SH-SY5Y (cell line): ENCODE measurements at regions not wholly inside any gene's neighbourhood (a gene's known extent, or its start where the extent isn't known, plus 50 kb on each side); places are given as distances from the start of the nearest gene placed in this dataset.

Source experiments
- GATA2 ChIP-seq: IDR thresholded peaks from 2 replicates; pipeline ENCODE4 v1.6.1; 2011; ENCODE audit warnings: mild to moderate bottlenecking, low read depth, low read length
- GATA3 ChIP-seq: IDR thresholded peaks from 2 replicates; pipeline ENCODE4 v1.6.1; 2011; ENCODE audit warnings: low read depth, mild to moderate bottlenecking, low read length, moderate library complexity

DNA sequence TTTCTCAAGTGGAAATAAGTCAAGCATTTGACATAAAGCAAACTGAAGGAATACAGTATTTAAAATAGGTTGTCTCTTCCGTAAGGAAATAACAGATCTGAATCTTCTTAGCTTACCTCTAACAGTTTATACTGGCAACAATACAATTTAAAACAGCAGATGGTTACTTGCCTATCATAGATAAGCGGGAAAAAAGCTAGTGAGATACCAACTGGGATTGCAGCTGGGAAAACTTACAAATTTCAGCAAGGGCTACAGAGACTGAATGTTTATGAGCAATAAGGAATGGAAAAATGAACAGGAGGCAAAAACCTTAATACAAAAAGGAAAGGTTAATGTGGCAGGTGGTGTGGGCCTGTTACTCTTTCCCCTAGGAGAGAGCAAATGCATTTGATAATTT lies 220.0 kb downstream of the RASSF9 start:
- TF ChIP-seq GATA2 (no peak), GATA3 (no peak)

DNA sequence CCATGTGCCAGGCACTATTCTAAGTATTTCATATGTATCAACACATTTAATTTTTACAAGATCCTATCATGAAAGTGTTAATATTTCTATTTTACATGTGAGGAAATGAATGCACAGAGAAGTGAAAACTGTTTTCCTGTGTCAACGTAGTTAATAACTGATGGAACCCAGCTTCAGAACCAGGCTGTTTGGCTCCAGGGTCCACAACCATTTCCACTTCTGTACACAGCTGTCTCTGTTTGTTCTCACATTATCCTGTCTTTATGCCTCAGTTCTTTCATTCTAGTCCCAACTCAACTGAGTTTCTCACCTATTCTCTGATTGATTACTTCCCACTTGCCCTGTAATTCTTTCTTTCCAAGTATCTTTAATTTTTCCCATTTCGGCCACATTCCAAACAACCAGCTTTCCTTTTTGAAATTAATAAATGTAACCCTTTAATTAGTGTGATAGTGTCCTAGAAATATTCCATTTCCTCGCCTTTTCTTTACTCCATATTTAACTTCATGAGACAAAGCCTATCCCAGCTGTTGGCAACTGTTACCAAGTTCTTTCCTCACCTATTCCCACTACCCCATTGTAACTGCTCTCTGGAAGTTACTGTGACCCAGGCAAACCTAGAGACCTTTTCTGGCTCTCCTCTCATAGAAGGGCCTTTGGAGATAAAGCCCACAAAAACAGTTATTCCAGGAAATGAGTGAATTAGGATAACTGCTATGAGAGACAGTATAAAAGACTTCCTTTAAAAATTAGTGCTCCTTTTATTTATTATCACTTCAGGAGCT lies 218.7 kb downstream of the RASSF9 start:
- TF ChIP-seq GATA2 (no peak), GATA3 (no peak)

DNA sequence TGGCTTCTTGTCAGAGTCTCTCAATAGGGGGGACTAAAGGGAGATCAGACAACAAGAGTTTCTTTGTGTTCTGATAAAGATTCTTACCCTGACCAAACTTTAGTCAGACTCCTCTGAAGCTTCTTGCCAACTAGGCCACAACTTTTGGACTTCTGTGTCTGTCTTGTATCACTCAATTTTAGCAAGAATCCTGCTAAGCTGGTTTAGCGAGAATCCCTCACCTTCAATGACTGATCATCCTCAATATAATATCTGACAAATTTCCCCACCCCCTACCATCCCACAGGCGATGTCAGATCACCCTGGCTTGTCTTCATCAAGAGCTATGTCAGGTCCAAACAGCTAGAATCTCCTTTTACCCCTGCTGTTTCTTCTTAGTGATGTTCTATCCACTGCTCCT lies 215.2 kb downstream of the RASSF9 start:
- no peak for TF ChIP-seq GATA3
- TF ChIP-seq GATA2: no peak

GRCh38 chr12:85623763-85624162 lies 212.4 kb downstream of the RASSF9 start:
- TF ChIP-seq GATA2 (no peak), GATA3 (no peak)

- no peak for TF ChIP-seq GATA3
- no peak for TF ChIP-seq GATA2
Observed at GRCh38 chr12:85625467-85625866, 210.7 kb downstream of the RASSF9 start.

GRCh38 chr12:85626001-85626783 lies 210.0 kb downstream of the RASSF9 start:
- no peak for TF ChIP-seq GATA3
- TF ChIP-seq GATA2: no peak

DNA sequence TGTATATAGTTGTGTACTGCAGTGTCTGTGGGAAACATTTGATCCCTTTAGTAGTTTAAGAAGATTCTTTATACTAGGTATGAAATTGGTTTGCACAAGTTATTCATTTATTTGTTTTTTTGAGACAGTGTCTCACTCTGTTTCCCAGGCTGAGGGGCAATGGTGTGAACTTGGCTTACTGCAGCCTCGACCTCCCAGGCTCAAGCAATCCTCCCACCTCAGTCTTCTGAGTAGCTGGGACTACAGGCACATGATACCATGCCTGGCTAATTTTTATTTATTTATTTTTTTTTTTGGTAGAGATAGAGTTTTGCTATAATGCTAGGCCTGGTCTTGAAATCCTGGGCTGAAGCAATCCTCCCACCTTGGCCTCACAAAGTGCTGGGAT lies 209.4 kb downstream of the RASSF9 start:
- no peak for TF ChIP-seq GATA3
- TF ChIP-seq GATA2: no peak

DNA sequence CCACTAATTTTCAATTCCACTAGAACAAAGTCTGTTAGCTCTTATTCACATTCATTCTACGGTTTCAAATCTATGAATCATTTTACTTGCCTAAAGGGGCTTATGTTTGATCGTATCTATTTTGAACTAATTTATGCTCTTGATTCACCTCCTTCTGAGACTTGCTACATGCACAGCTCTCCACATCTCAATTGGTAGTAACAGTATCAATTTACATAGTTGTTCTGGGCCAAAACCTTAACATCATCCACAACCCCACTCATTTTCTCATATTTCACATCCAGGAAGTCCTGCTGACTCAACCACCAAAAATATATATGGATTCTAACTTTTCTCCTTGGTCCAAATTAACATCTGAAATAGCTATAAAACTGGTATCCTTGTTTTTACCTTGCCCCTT lies 208.6 kb downstream of the RASSF9 start:
- TF ChIP-seq GATA2 (no peak), GATA3 (no peak)

DNA sequence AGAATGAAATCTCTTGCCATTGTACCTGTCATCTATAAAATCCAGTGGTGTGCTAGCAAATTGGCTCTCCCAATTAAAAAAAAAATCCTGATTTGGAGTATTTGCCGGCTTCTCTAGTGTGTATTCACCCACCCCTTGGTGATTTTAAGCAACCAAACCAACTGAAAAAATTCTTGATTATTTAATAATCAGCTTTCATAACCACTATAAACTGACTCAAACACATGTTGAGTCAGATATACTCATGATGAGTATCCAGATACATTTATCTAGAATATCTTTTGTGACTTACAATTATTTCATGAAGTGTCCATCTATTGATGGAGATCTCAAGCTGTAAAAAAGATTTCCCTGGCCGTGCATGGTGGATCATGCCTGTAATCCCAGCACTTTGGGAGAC lies 205.4 kb downstream of the RASSF9 start:
- TF ChIP-seq GATA2: no peak

GRCh38 chr12:85632390-85632789 lies 203.8 kb downstream of the RASSF9 start:
- no peak for TF ChIP-seq GATA2
- no peak for TF ChIP-seq GATA3

GRCh38 chr12:85633491-85633890 lies 202.7 kb downstream of the RASSF9 start:
- no peak for TF ChIP-seq GATA3
- no peak for TF ChIP-seq GATA2

- no peak for TF ChIP-seq GATA3
- TF ChIP-seq GATA2: no peak
Observed at GRCh38 chr12:85639834-85640233, 196.4 kb downstream of the RASSF9 start.

DNA sequence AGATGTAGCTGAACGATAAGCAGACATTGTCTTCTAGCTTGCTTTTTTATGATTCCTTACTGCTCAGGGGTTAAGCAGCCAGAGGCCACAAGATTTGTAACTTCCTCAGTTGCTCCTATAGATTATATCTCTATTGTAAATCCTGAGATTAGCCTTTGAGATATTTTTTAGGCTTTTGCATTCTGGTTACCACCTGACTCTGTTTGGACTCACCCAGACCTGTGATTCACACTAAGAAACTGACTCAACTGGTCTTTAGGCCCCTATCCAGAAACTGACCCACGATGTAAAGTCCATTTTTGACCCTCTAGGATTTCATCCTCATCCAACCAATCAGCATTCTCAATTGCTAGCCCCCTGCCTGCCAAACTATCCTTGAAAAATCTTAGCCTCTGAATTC lies 194.4 kb downstream of the RASSF9 start:
- no peak for TF ChIP-seq GATA3

DNA sequence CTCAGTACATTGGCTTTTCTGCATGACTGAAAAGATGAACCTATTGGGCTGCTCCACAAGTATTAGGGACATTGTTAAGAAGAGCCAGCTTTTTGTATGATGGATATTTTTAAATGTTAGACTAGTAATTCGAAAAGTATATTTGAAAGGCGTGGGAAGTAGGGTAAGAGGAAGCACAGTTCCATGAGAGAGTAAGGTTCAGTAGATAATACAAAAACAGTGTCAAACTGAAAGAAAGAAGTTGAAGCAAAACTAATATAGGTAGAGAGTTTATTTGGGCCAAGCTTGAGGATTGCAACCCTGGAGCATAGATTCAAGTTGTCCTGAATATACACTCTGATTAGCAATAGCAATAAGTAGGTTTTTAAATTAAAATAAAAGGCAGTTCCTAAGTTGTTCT lies 193.9 kb downstream of the RASSF9 start:
- TF ChIP-seq GATA3: no peak
- TF ChIP-seq GATA2: no peak

DNA sequence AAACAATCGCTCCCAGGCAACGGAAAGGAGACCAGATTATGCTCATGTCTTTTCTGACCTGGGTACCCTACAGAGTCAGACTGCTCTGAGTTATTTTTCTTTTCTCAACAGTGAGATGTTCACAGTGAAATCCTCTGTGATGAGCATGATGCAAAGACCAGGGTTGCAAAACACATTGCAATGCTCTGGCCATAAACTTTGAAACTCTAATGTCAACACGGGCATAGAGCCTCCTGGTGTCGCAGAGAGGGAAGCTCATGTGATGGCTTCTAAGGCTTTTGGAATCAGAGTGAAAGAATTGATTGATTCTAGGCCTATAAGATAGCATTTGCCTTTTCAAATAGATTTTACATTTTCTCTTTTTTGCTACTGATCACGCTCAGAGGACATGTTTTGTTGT lies 193.4 kb downstream of the RASSF9 start:
- no peak for TF ChIP-seq GATA3
- no peak for TF ChIP-seq GATA2
